Tibial nerve (tissue), 4 donors: ENCODE measurements at regions not wholly inside any gene's neighbourhood (a gene's known extent, or its start where the extent isn't known, plus 50 kb on each side); places are given as distances from the start of the nearest gene placed in this dataset.

Experiments
- DNase-seq, 2 donors: peaks; one replicate each; pipeline ENCODE4 v3.0.0-alpha.2; 2019; ENCODE audit warnings: low spot score in 2 of 2
- H3K27ac ChIP-seq, 4 donors: fragments of 200-600 bp; sonication (generic) in 3 of 4; one replicate each; pipeline ENCODE4 v1.5.1; 2017 to 2019; ENCODE audit warnings: mild to moderate bottlenecking in 1 of 4
- H3K27me3 ChIP-seq, 2 donors: fragments of 200-600 bp; sonication (generic) in 1 of 2; one replicate each; pipeline versions ENCODE4 v1.5.1 to v1.6.0; 2017 to 2019
- H3K36me3 ChIP-seq, 3 donors: fragments of 200-600 bp; sonication (generic); one replicate each; pipeline ENCODE4 v1.5.1; 2018 to 2019
- H3K4me1 ChIP-seq, 4 donors: fragments of 200-600 bp; sonication (generic) in 3 of 4; one replicate each; pipeline ENCODE4 v1.5.1; 2017 to 2019
- H3K4me3 ChIP-seq, 4 donors: fragments of 200-600 bp; sonication (generic) in 3 of 4; one replicate each; pipeline ENCODE4 v1.5.1; 2017 to 2019; ENCODE audit warnings: mild to moderate bottlenecking in 1 of 4, moderate library complexity in 1 of 4
- H3K9me3 ChIP-seq, 4 donors: fragments of 200-600 bp; sonication (generic) in 3 of 4; one replicate each; pipeline ENCODE4 v1.5.1; 2017 to 2019
- EP300 ChIP-seq, 2 donors: sonication (generic); formaldehyde crosslinking; IDR thresholded peaks; one replicate each; pipeline ENCODE4 v1.6.1; 2017; ENCODE audit warnings: antibody characterized with exemption in 2 of 2, mild to moderate bottlenecking in 1 of 2
- POLR2A ChIP-seq, 2 donors: fragments of 450-650 bp; IDR thresholded peaks; one replicate each; pipeline ENCODE4 v1.6.1; 2017; ENCODE audit warnings: antibody characterized with exemption in 2 of 2, mild to moderate bottlenecking in 2 of 2, moderate library complexity in 2 of 2
- WGBS, 2 donors: methylation state at CpG; one replicate each; pipeline ENCODE4 v1.1.5; 2018; 5-methylcytosine and 5-hydroxymethylcytosine counted together
- TF ChIP-seq, protein P1 (sequence below), 5 experiments: fragments of 200-600 bp in 3 of 5; fragments of 450-650 bp in 2 of 5; sonication (generic) in 3 of 5; IDR thresholded peaks; one replicate each; pipeline ENCODE4 v1.5.1; 2016 to 2019; ENCODE audit warnings: antibody characterized with exemption in 5 of 5, mild to moderate bottlenecking in 3 of 5, moderate library complexity in 2 of 5

DNA sequence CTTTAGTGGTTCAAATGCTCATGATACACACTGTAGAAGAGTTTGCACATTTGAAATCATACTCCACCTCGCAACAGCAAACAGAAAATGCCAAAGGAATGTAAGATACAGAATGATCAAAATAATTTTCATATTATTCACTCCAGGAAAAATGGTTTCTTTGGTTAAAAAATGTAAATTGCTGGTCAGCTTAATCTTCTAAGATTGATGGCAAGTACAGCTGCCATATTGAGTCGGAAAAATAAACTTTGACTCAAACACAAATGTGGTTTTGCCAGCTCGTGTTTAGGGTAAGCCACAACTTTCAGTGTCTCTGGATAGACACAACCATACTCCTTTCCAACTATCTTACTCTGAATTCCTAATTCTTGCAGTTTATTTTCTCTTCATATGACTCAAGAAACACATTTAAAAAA is 154.9 kb upstream of the SMIM21 start:
- DNase-seq: no peak
- Histone ChIP-seq H3K4me3 (no peak overlapping the region), H3K9me3 (no peaks in the 10 kb centered on the region), H3K27ac (no peak overlapping the region), H3K4me1 (peaks cover 0 to 9% (median 0%) of the 10 kb centered on the region in 4 donors), H3K27me3 (no peaks in the 10 kb centered on the region), H3K36me3 (no peaks in the 10 kb centered on the region)
- TF ChIP-seq EP300 (IDR thresholded peaks at IDR 0.05) (no peak), POLR2A (IDR thresholded peaks at IDR 0.05) (no peak)
- TF ChIP-seq, protein P1, sequence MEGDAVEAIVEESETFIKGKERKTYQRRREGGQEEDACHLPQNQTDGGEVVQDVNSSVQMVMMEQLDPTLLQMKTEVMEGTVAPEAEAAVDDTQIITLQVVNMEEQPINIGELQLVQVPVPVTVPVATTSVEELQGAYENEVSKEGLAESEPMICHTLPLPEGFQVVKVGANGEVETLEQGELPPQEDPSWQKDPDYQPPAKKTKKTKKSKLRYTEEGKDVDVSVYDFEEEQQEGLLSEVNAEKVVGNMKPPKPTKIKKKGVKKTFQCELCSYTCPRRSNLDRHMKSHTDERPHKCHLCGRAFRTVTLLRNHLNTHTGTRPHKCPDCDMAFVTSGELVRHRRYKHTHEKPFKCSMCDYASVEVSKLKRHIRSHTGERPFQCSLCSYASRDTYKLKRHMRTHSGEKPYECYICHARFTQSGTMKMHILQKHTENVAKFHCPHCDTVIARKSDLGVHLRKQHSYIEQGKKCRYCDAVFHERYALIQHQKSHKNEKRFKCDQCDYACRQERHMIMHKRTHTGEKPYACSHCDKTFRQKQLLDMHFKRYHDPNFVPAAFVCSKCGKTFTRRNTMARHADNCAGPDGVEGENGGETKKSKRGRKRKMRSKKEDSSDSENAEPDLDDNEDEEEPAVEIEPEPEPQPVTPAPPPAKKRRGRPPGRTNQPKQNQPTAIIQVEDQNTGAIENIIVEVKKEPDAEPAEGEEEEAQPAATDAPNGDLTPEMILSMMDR (IDR thresholded peaks at IDR 0.05): no peak
- WGBS, 2 donors: 68% methylated on average over 3 of the region's 3 CpGs

DNA sequence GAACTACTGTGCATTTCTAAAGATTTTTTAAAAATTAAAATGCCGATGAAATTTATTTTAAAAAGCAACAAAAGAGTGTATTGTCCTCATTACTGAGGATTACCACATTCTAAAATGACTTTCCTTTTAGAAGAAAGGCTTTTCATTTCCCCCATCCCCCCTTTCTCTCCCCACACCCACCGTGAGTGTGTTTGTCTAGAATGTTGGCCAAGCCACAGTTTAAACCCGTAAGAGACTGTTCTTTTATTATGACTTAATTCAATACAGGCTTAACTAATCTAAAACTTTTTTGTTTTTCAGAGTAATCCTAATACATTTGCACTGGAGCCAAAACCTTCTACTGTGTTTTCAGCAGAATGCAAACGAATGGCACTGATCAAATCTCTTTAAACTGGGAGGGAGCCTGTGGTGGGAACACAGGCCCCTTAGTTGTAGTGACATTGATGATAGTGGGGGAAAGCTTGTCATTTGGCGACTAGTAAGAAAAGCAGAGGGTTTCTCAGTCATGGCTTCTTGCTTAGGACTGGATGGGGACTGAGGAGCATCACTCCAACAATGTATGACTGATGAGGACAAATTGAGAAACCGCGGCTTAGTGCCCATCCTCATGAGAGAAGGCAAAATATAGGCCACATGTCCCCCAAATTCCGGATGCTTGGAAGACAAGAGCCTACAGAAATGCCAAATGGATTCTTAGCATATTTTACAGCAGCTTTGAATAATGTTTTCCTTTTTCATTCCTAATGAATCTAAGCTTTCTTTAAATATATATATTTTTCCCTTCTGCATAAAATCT is 154.0 kb upstream of the SMIM21 start:
- WGBS, 2 donors: 24 to 30% methylated on average over 8 of the region's 8 CpGs
- peaks cover 0 to 9% (median 0%) of the 10 kb centered on the region in 4 donors for H3K4me1 ChIP-seq
- no peaks in the 10 kb centered on the region for H3K9me3 ChIP-seq
- TF ChIP-seq, protein P1 (IDR thresholded peaks at IDR 0.05): no peak
- TF ChIP-seq EP300 (IDR thresholded peaks at IDR 0.05) (no peak), POLR2A (IDR thresholded peaks at IDR 0.05) (no peak)
- no peaks in the 10 kb centered on the region for H3K27me3 ChIP-seq
- H3K27ac ChIP-seq: no peak overlapping the region
- no peaks in the 10 kb centered on the region for H3K36me3 ChIP-seq
- DNase-seq: no peak
- no peak overlapping the region for H3K4me3 ChIP-seq

DNA sequence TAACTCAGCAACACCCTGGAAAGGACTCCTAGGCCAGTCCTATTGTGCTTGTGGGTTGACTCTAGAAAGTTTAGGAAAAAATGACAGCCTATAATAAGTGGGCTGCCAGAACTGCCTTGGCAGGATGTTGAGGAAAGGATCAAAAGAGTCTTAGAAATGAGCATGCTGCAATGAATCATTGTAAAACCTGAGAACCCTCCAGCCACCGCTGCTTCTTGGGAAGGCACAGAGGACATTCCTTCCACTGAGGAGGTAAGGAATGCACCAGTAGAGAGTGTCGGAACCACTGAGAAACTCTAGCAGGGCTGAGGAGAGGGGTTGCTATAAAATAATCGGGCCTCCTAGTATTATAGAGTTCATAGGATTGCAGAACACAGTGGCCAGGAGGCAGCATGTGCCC is 146.7 kb upstream of the SMIM21 start:
- Histone ChIP-seq H3K27me3 (no peaks in the 10 kb centered on the region), H3K4me1 (no peaks in the 10 kb centered on the region), H3K9me3 (no peaks in the 10 kb centered on the region), H3K36me3 (no peaks in the 10 kb centered on the region), H3K4me3 (no peak overlapping the region), H3K27ac (no peak overlapping the region)
- no peak for DNase-seq
- 69 to 83% methylated on average over 3 of the region's 3 CpGs for WGBS, 2 donors
- TF ChIP-seq EP300 (IDR thresholded peaks at IDR 0.05): no peak
- TF ChIP-seq, protein P1 (IDR thresholded peaks at IDR 0.05): no peak
- TF ChIP-seq POLR2A (IDR thresholded peaks at IDR 0.05): no peak

DNA sequence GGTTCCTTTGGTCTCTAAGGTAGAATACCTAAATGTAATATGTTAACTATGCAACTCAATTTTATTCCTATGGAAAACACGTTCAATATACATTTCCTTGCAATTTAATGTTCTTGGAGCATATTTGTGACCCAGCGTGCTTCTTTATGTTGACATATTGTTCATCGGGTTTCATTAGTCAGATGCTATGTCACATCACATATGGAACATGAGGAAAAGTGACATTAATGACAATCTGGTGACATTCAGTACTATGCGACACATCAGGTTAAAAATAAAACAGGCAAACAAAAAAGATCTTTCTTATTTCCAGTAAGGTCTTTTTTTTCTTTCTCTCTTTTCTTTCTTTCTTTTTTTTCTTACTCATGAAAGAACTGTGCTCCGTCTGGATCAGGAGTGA is 135.6 kb upstream of the SMIM21 start:
- Histone ChIP-seq H3K4me3 (no peak overlapping the region), H3K4me1 (peaks cover 0 to 9% (median 4%) of the 10 kb centered on the region in 4 donors), H3K36me3 (no peaks in the 10 kb centered on the region), H3K27ac (no peak overlapping the region), H3K9me3 (no peaks in the 10 kb centered on the region), H3K27me3 (no peaks in the 10 kb centered on the region)
- 91 to 92% methylated on average over 5 of the region's 5 CpGs for WGBS, 2 donors
- TF ChIP-seq EP300 (IDR thresholded peaks at IDR 0.05) (no peak), POLR2A (IDR thresholded peaks at IDR 0.05) (no peak)
- TF ChIP-seq, protein P1 (IDR thresholded peaks at IDR 0.05): no peak
- no peak for DNase-seq

DNA sequence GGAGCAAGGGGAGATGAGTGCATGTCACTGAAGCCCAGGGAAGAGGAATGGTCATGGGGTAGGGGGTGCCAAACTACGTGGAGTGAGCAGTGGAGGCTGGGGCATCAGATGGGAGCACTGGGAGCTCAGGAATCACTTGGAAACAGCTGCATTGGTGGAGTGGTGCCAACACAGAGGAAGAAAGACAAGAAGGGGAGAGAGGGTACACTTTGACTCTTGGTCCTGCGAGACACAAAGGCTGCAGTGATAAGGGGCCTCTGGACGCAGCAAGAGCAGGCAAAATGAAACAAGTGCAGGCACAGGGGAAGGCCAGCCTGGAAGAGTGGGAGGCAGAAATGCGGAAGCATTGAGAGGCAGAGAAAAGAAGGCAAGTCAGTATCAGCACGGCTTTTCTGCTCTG is 134.7 kb upstream of the SMIM21 start:
- DNase-seq: no peak
- no peaks in the 10 kb centered on the region for H3K36me3 ChIP-seq
- 27 to 33% methylated on average over 5 of the region's 5 CpGs for WGBS, 2 donors
- no peaks in the 10 kb centered on the region for H3K9me3 ChIP-seq
- no peak for TF ChIP-seq EP300 (IDR thresholded peaks at IDR 0.05)
- TF ChIP-seq, protein P1 (IDR thresholded peaks at IDR 0.05): no peak
- no peak for TF ChIP-seq POLR2A (IDR thresholded peaks at IDR 0.05)
- peaks cover 0 to 9% (median 4%) of the 10 kb centered on the region in 4 donors for H3K4me1 ChIP-seq
- no peaks in the 10 kb centered on the region for H3K27me3 ChIP-seq
- no peak overlapping the region for H3K4me3 ChIP-seq
- H3K27ac ChIP-seq: no peak overlapping the region
